Activated T-helper 1 cell treated with anti-CD3 and anti-CD28 coated beads, Interleukin-12 subunit alpha, Interleukin-12 subunit beta, Interleukin-2, Interleukin-4 antibody, amounts not matched to agents 30 ng/mL and 10 ng/mL and 1 ng/mL, durations not matched to agents 14 hours and 24 hours and 36 hours (primary cell): ENCODE measurements at regions not wholly inside any gene's neighbourhood (a gene's known extent, or its start where the extent isn't known, plus 50 kb on each side); places are given as distances from the start of the nearest gene placed in this dataset.

ENCODE experiments used
- DNase-seq: peaks from one replicate; pipeline ENCODE4 v3.0.0; 2021; ENCODE audit warnings: low spot score
- H3K27ac Mint-ChIP-seq: one replicate; pipeline ENCODE4 v1.8.0; 2021; ENCODE audit warnings: mild to moderate bottlenecking, mixed read lengths
- H3K27me3 Mint-ChIP-seq: one replicate; pipeline ENCODE4 v1.8.0; 2022; ENCODE audit warnings: mild to moderate bottlenecking, moderate library complexity, mixed read lengths; ENCODE audit not compliant: insufficient read depth
- H3K36me3 Mint-ChIP-seq: one replicate; pipeline ENCODE4 v1.8.0; 2021; ENCODE audit warnings: low read depth, mixed read lengths
- H3K4me1 Mint-ChIP-seq: one replicate; pipeline ENCODE4 v1.8.0; 2021; ENCODE audit warnings: low read depth, mixed read lengths
- H3K4me3 Mint-ChIP-seq: one replicate; pipeline ENCODE4 v1.8.0; 2021; ENCODE audit warnings: mild to moderate bottlenecking, moderate library complexity, mixed read lengths
- H3K9me3 Mint-ChIP-seq: one replicate; pipeline ENCODE4 v1.8.0; 2021; ENCODE audit warnings: mixed read lengths
- intact Hi-C: fragments of 100-400 bp; cut with micrococcal nuclease; formaldehyde crosslinking; loops from one replicate; pipeline ENCODE4 v1.15.1; 2024

GRCh38 chr3:124075753-124076152 is 83.8 kb upstream of the ROPN1 start:
- no peak for DNase-seq
- Mint-ChIP-seq H3K4me1 (no peaks in the 10 kb centered on the region), H3K36me3 (no peaks in the 10 kb centered on the region), H3K9me3 (no peaks in the 10 kb centered on the region), H3K4me3 (no peak overlapping the region), H3K27me3 (no peaks in the 10 kb centered on the region), H3K27ac (no peak overlapping the region)
- intact Hi-C loops: loop anchor here (5.0 kb wide), 3 partner anchors 43 to 433 kb away; partner anchors contain the start of gene KALRN

GRCh38 chr3:124076235-124076634 is 84.3 kb upstream of the ROPN1 start:
- H3K4me1 Mint-ChIP-seq: no peaks in the 10 kb centered on the region
- H3K27ac Mint-ChIP-seq: no peak overlapping the region
- H3K9me3 Mint-ChIP-seq: no peaks in the 10 kb centered on the region
- DNase-seq: no peak
- no peaks in the 10 kb centered on the region for H3K27me3 Mint-ChIP-seq
- intact Hi-C loops: loop anchor here (5.0 kb wide), 3 partner anchors 44 to 434 kb away; partner anchors contain the start of gene KALRN
- no peak overlapping the region for H3K4me3 Mint-ChIP-seq
- H3K36me3 Mint-ChIP-seq: no peaks in the 10 kb centered on the region

- H3K27ac Mint-ChIP-seq: no peak overlapping the region
- DNase-seq: no peak
- no peaks in the 10 kb centered on the region for H3K36me3 Mint-ChIP-seq
- intact Hi-C loops: loop anchor here (1.0 to 5.0 kb wide), 4 partner anchors 47 to 437 kb away; partner anchors contain the start of gene KALRN
- no peak overlapping the region for H3K4me3 Mint-ChIP-seq
- H3K9me3 Mint-ChIP-seq: no peaks in the 10 kb centered on the region
- peaks cover 3% of the 10 kb centered on the region for H3K27me3 Mint-ChIP-seq
- no peaks in the 10 kb centered on the region for H3K4me1 Mint-ChIP-seq
These were observed 87.3 kb upstream of the ROPN1 start for GRCh38 chr3:124078953-124079911.

- H3K27me3 Mint-ChIP-seq: peaks cover 3% of the 10 kb centered on the region
- intact Hi-C loops: loop anchor here (1.0 to 5.0 kb wide), 4 partner anchors 48 to 438 kb away; partner anchors contain the start of gene KALRN
- no peak overlapping the region for H3K4me3 Mint-ChIP-seq
- H3K27ac Mint-ChIP-seq: no peak overlapping the region
- no peaks in the 10 kb centered on the region for H3K4me1 Mint-ChIP-seq
- no peaks in the 10 kb centered on the region for H3K9me3 Mint-ChIP-seq
- no peak for DNase-seq
- H3K36me3 Mint-ChIP-seq: no peaks in the 10 kb centered on the region
These were observed 88.0 kb upstream of the ROPN1 start for GRCh38 chr3:124079912-124080276.

GRCh38 chr3:124082343-124082742 is 90.4 kb upstream of the ROPN1 start:
- Mint-ChIP-seq H3K4me3 (no peak overlapping the region), H3K27me3 (peaks cover 12% of the 10 kb centered on the region), H3K4me1 (no peaks in the 10 kb centered on the region), H3K27ac (no peak overlapping the region), H3K9me3 (no peaks in the 10 kb centered on the region), H3K36me3 (no peaks in the 10 kb centered on the region)
- intact Hi-C loops: no loop called here
- no peak for DNase-seq

GRCh38 chr3:124084022-124084881 is 92.3 kb upstream of the ROPN1 start:
- no peaks in the 10 kb centered on the region for H3K4me1 Mint-ChIP-seq
- peaks cover 12% of the 10 kb centered on the region for H3K27me3 Mint-ChIP-seq
- no peak for DNase-seq
- no peak overlapping the region for H3K4me3 Mint-ChIP-seq
- H3K36me3 Mint-ChIP-seq: no peaks in the 10 kb centered on the region
- intact Hi-C loops: no loop called here
- no peak overlapping the region for H3K27ac Mint-ChIP-seq
- no peaks in the 10 kb centered on the region for H3K9me3 Mint-ChIP-seq

- Mint-ChIP-seq H3K27me3 (peaks cover 9% of the 10 kb centered on the region), H3K36me3 (no peaks in the 10 kb centered on the region), H3K4me3 (no peak overlapping the region), H3K27ac (no peak overlapping the region), H3K4me1 (no peaks in the 10 kb centered on the region), H3K9me3 (no peaks in the 10 kb centered on the region)
- intact Hi-C loops: no loop called here
- DNase-seq: no peak
These were observed 96.9 kb upstream of the ROPN1 start for GRCh38 chr3:124088801-124089200.

GRCh38 chr3:124089214-124089613 is 97.3 kb upstream of the ROPN1 start:
- no peak for DNase-seq
- peaks cover 9% of the 10 kb centered on the region for H3K27me3 Mint-ChIP-seq
- intact Hi-C loops: no loop called here
- no peak overlapping the region for H3K27ac Mint-ChIP-seq
- H3K4me1 Mint-ChIP-seq: no peaks in the 10 kb centered on the region
- H3K36me3 Mint-ChIP-seq: no peaks in the 10 kb centered on the region
- no peaks in the 10 kb centered on the region for H3K9me3 Mint-ChIP-seq
- no peak overlapping the region for H3K4me3 Mint-ChIP-seq

- H3K4me3 Mint-ChIP-seq: no peak overlapping the region
- H3K36me3 Mint-ChIP-seq: no peaks in the 10 kb centered on the region
- H3K4me1 Mint-ChIP-seq: no peaks in the 10 kb centered on the region
- no peaks in the 10 kb centered on the region for H3K27me3 Mint-ChIP-seq
- H3K27ac Mint-ChIP-seq: no peak overlapping the region
- H3K9me3 Mint-ChIP-seq: no peaks in the 10 kb centered on the region
- intact Hi-C loops: no loop called here
- no peak for DNase-seq
These were observed 99.8 kb upstream of the ROPN1 start for GRCh38 chr3:124091716-124092115.

- H3K9me3 Mint-ChIP-seq: no peaks in the 10 kb centered on the region
- intact Hi-C loops: no loop called here
- H3K27me3 Mint-ChIP-seq: peaks cover 3% of the 10 kb centered on the region
- H3K36me3 Mint-ChIP-seq: no peaks in the 10 kb centered on the region
- H3K4me3 Mint-ChIP-seq: no peak overlapping the region
- no peaks in the 10 kb centered on the region for H3K4me1 Mint-ChIP-seq
- H3K27ac Mint-ChIP-seq: no peak overlapping the region
- DNase-seq: no peak
These were observed 100.9 kb upstream of the ROPN1 start for GRCh38 chr3:124092811-124093210.

GRCh38 chr3:124094496-124094895 is 102.6 kb upstream of the ROPN1 start:
- no peak overlapping the region for H3K4me3 Mint-ChIP-seq
- H3K9me3 Mint-ChIP-seq: no peaks in the 10 kb centered on the region
- intact Hi-C loops: no loop called here
- H3K4me1 Mint-ChIP-seq: no peaks in the 10 kb centered on the region
- DNase-seq: no peak
- H3K27me3 Mint-ChIP-seq: peaks cover 4% of the 10 kb centered on the region
- no peak overlapping the region for H3K27ac Mint-ChIP-seq
- H3K36me3 Mint-ChIP-seq: no peaks in the 10 kb centered on the region

GRCh38 chr3:124097362-124098131 is 105.6 kb upstream of the ROPN1 start:
- no peak overlapping the region for H3K4me3 Mint-ChIP-seq
- no peak for DNase-seq
- no peaks in the 10 kb centered on the region for H3K36me3 Mint-ChIP-seq
- H3K27me3 Mint-ChIP-seq: peaks cover 4% of the 10 kb centered on the region
- no peak overlapping the region for H3K27ac Mint-ChIP-seq
- intact Hi-C loops: no loop called here
- H3K4me1 Mint-ChIP-seq: no peaks in the 10 kb centered on the region
- H3K9me3 Mint-ChIP-seq: no peaks in the 10 kb centered on the region
